IPS-NIHi7 (cell line): ENCODE measurements at regions not wholly inside any gene's neighbourhood (a gene's known extent, or its start where the extent isn't known, plus 50 kb on each side); places are given as distances from the start of the nearest gene placed in this dataset.

ENCODE experiments used
- DNase-seq: peaks from one replicate; pipeline ENCODE4 v3.0.0; 2012; ENCODE audit warnings: mixed read lengths; ENCODE audit errors: extremely low spot score

DNA sequence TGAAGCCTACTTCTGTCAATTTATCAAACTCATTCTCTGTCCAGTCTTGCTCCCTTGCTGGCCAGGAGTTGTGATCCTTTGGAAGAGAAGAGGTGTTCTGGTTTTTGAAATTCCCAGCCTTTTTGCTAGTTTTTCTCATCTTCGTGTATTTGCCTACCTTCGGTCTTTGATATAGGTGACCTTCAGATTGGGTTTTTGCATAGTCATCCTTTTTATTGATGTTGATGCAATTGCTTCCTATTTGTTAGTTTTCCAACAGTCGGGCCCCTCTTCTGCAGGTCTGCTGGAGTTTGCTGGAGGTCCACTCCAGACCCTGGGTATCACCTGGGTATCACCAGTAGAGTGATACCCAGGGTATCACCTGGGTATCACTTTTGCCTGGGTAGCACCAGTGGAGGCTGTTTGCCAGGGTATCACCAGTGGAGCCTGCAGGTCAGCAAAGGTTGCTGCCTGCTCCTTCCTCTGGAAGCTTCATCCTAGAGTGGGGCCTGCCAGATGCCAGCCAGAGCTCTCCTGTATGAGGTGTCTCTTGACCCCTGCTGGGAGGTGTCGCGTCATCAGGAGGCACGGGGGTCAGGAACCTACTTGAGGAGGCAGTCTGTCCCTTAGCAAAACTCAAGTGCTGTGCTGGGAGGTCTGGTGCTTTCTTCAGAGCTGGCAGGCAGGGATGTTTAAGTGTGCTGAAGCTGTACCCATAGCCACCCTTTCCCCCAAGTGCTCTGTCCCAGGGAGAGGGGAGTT lies 684.2 kb downstream of the PCDH18 start:
- DNase-seq, result no peak

DNA sequence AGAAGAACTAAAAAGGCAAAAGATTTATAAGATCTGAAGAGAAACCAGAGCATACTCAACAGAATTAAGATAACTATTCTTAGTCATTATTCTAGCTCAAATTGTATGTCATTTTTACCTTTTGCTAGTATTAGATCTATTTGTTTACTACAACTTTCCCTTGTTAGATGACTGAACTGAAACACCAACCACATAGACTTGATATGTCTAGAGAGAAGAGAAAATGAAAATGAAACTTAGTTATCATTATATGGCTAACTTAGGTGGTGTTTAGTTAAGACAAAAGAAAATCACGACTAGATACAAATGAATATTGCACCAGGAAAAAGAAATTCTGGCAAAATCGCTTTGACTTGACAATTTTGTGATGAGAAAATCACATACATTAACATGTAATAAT lies 690.8 kb downstream of the PCDH18 start:
- DNase-seq, result no peak

GRCh38 chr4:136838607-136839006 lies 693.7 kb downstream of the PCDH18 start:
- DNase-seq, result no peak

DNA sequence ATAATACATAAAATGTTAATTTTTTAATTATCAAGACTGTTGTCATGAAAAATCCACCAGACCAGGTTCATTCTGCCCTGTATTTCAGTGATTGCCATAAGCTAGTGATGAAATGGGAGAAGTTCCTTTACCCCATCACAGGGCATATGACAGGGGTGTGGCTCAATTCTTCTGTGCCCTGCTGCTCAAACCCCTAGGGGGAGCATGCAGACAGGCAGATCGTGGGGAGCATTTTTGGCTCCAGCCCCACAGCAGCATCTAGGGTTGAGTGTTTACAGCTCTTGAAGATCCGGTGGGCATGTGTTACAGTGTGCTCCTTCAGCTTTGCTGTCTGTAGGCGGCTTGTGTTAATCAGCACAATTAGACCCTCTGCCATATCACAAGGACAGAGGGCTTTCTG lies 700.7 kb downstream of the PCDH18 start:
- DNase-seq, result no peak

DNA sequence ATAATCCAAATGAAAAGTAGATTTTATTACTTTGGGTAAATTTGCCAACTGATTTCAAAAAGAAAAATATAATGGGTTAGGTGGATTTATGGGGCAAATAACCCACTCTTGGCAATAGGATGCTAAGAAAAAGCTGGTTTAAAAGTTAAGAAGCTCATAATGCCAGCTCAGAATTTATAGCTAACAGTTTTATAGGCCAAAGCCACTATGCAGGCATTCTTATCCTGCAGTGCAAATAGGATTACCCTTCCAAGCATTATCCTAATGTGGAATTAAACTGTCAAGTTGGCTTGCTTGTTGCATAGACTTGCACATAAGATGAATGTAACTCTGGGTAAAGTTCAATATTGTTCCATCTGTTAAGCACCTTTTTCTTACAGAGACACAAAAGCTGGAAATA lies 703.0 kb downstream of the PCDH18 start:
- DNase-seq, result no peak

DNA sequence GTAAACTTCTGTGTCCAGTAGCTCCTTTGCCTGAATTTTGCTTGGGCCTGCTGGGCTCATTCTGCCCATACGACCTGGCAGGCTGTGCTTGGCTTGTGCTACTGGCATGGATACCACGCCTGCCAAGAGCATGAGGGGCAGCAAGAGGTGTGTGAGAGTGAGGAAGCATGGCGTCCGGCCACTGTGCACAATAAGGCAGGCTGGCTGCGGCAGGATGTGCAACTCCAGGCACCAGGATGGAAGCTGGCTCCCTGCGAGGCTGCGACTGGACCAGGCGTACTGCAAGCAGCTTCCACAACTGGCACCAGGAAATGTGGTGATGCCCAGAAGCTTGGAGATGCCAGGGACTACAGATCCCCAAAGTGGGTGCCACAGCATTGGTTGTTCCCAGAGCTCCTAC lies 709.3 kb downstream of the PCDH18 start:
- no peak for DNase-seq

GRCh38 chr4:136818811-136819330 lies 713.4 kb downstream of the PCDH18 start:
- DNase-seq, result no peak

DNA sequence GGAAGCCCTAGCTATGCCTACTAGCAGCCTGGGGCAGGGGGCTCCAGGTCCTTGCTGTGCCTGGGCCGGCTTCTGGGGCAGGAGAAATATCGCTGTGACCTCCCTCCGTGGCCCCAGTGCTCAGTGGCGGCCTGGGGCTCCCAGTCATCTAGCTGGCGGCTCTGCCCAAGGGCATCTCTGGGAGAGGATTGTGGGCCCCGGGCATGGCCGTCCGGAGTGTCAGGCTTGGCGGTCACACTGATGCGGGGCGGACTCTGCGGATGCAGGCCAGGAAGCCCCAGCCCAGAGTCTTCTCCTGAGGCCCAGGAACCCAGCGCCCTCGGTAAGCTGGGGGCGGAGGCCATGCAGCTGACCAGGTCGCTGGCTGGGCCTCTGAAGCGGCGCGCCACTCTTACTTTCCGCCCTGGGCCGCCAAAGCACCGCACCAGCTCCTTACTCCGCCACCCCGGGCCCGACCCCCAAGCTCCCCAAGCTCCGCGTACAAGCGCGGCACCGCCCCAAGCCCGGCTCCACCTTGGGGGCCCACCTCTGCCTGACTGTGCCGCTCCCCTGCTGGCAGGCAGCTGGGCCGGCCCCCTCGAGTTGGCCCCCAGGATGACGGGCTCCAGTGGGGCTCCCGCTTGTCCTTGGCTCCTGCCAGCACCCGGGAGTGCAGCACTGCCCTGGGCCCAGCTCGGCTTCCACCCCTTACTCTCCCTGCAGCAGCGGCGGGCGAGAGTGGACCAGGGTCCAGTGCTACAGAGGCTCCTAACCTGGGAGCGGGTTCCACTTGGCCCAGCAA lies 720.0 kb downstream of the PCDH18 start:
- no peak for DNase-seq

DNA sequence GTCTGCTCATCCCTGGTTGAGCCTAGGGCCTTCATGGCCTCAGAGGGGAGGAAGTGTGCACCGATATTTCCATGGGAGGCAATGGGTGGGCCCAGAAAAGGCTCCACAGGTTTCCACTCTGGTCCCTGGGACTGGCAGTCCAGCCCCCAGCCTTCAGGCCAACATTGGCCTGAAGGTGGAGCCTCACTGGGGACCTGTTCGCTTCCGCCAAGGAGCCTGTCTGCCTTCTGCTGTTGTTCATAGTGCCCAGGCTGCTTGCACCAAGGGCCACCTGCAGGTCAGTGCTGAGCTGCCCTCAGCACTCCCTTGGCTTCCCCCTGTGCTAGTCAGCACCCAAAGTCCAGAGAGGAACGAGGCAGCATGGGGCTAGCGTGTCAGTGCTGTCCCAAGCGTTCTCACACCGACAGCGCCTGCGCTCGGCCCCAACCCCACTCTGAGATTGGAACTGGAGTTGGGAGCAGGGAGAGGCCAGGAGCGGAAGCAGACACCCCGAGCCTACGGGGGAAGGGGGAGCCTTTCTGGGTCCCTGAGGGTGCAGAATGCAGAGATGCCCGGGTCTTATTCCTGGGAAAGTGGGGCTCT lies 720.7 kb downstream of the PCDH18 start:
- DNase-seq, result no peak

DNA sequence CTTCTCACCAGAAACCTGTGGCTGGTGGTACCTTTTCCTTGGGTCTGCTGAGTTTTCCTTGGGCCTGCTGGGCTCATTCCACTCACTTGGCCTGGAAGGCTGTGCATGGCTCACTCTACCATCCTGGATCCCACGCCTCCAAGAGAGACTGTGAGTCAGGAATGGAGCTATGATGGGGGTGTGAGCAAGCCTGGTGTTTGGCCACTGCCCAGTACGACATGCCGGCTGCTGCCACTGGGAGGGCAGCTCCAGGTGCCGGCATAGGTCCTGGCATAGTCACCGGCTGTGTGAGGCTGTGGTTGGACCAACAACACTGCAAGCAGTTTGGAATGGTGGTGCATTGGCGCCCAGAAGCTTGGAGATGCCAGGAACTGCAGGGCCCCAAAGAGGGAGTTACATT lies 721.7 kb downstream of the PCDH18 start:
- no peak for DNase-seq

DNA sequence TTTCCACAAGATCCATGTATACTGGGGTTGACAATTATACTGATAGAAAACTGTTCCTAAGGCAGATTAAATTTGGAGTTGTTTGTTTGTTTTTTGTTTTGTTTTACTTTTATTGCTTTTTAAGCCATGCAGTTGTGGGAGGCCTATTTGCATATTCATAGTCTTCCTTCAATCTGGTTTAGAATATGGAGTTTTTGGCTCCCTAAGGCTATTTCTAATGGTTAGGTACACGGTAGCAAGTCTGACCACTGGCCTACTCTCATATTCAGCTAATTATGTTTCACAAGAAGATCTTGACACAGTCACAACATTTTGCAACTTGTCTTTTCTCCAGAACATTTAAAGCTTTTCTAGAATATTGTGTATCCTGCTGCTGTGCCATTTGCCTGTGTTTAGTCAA lies 725.5 kb downstream of the PCDH18 start:
- no peak for DNase-seq

- DNase-seq, result no peak
Observed at GRCh38 chr4:136805617-136806016, 726.7 kb downstream of the PCDH18 start.

DNA sequence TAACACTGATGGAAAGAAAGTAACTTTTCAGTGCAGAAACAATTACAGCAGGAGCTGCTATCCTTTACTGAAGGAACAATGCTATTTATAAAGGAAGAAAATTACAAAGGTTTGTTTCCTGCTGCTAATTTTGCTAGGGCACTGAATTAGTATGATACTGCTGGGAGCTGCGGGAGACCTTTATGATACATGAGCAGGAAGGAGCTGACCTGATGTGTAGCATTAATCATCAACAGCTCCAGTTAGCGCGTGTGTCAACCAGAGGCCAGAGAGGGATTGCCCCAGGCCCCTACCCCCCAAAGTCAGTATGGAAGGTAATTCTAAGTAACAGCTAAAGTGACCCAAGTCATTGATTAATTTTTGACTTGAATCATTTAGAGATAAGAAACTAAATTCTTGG lies 728.9 kb downstream of the PCDH18 start:
- DNase-seq, result peak; percentile 11

GRCh38 chr4:136800248-136800647 lies 732.0 kb downstream of the PCDH18 start:
- no peak for DNase-seq

GRCh38 chr4:136796953-136797352 lies 735.3 kb downstream of the PCDH18 start:
- peak; percentile 13 for DNase-seq

DNA sequence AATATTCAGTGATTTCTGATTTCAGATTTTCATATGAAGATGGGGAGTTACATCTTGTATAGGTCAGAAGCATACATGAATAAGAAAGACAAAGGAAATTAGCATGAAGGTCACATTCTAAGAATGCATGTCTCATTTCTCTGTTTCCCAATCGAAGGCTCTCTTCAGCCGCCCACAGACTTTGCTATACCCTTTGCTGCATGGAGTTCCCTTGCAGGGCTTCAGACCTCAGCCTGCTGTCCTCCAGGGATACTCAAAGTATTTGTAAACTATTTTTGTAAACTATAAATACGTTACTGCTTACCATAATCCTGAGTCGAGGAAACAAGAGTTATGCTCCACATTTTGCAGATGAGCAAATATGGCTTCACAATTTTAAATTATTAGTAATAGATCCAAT lies 738.4 kb downstream of the PCDH18 start:
- DNase-seq, result no peak

DNA sequence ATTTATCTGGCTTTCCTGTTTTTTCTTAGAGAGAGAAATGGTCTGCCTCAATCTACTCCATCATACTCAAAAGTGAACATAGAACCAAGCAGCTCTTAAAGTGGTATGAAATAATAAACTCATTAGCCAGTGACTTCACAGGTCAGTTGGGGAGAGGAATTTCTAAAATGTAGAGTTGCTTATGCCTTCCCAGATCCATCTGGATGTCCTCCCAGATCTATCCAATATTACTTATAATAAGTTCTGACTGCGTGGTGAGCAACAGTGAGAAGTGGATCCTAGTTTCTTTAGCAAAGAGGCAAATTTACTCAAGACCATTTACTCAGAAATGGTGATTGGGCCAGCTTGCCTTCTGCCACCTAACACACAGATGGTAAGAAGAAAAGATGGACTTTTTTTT lies 748.0 kb downstream of the PCDH18 start:
- DNase-seq, result no peak

GRCh38 chr4:136769717-136770116 lies 762.6 kb downstream of the PCDH18 start:
- no peak for DNase-seq

DNA sequence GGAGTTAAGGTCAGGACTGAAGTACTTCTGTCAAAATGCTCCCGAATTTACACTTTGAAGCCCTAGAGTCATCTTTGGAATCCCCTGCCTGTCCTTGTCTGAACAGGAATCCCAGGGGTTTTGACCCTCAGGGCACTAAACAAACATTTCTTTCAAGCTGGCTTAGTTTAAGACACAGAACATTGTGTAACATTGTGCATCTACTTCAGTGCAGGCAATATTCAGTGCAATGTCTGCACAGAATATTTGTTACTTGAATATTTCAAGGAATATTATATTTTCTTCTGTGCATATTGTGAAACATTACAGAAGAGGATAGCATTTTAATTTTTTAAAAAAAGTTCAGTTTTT lies 763.4 kb downstream of the PCDH18 start:
- DNase-seq, result peak; percentile 9

DNA sequence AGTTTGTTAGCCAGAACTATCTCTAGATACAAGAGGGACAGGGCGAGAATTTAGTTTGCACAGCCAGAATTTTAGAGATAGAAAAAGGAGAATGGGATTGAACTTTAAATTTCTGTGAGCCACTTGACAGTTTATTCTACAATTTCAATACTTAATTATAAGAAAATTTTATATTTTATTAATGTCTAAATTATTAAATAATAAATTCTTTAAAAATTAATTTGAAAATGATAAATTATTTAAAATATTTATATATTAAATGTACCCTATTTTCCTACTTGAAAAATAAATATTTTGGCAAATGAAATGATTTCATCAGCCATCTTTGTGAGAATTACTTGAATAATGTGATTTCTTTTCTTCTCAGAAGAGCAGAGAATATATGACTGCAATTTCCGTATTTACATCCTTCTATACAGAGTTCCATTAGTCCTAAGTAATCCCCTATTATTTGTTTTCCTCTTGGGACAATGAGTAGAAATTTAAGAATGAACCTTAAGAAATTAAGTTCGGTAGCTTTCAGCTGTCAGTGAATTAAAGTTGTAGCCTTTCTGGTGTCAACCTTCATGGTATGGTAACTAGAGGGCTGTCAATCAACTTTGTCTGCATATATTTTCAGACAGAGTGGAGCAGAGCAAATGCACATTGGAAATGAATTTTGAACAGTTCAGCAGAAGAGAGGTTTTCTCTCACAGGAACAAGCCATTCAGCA lies 763.9 kb downstream of the PCDH18 start:
- DNase-seq, result no peak

DNA sequence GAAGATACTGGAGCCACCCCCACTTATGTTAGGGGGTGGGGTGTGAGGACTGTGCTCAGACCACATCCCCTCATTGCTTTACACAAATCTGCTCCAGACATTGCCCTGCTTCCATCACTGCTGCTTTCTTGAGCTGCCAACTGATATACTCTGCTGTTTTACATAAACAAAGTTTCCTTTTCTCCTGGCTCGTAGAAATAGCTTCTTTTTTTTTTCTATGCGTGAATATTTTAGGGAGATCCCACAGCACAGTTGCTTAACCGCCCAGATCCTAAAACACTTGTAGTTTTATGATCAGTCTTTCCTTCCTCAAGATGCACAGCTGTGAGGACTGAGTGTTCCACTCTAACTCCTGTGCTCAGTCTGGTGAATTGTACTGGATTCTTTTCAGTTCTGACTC lies 768.4 kb downstream of the PCDH18 start:
- peak; percentile 10 for DNase-seq

- DNase-seq, result no peak
Observed at GRCh38 chr4:136755531-136755916, 776.8 kb downstream of the PCDH18 start.
